Body of pancreas (tissue), 4 donors: ENCODE measurements at regions not wholly inside any gene's neighbourhood (a gene's known extent, or its start where the extent isn't known, plus 50 kb on each side); places are given as distances from the start of the nearest gene placed in this dataset.

Source experiments
- ATAC-seq: fragments of 150-250 bp; one replicate; pipeline ENCODE4 v1.9.1; 2016
- DNase-seq, 4 donors: peaks; one replicate each; pipeline ENCODE4 v3.0.0-alpha.2; 2019
- H3K27ac ChIP-seq, 4 donors: fragments of 200-600 bp; sonication (generic); 1 replicate in 3 of 4; 2 replicates in 1 of 4; pipeline versions ENCODE4 v1.5.1 to v1.6.1; 2016 to 2019; ENCODE audit warnings: mild to moderate bottlenecking in 1 of 4, mixed read lengths in 1 of 4, moderate library complexity in 1 of 4
- H3K27me3 ChIP-seq, 2 donors: fragments of 200-600 bp; sonication (generic); one replicate each; pipeline ENCODE4 v1.6.0; 2016; ENCODE audit warnings: mild to moderate bottlenecking in 1 of 2
- H3K36me3 ChIP-seq, 2 donors: fragments of 200-600 bp; sonication (generic); replicated peaks in 1 of 2; 2 replicates each; pipeline ENCODE4 v1.5.1; 2016; ENCODE audit warnings: low read depth in 2 of 2; ENCODE audit not compliant: insufficient read depth in 1 of 2
- H3K4me1 ChIP-seq: fragments of 200-600 bp; sonication (generic); one replicate; pipeline ENCODE4 v1.6.0; 2016
- H3K4me3 ChIP-seq, 2 donors: fragments of 200-600 bp; sonication (generic); 1 replicate in 1 of 2; 2 replicates in 1 of 2; pipeline ENCODE4 v1.5.1; 2016 to 2019
- H3K9me3 ChIP-seq, 3 donors: fragments of 200-600 bp; sonication (generic); 1 replicate in 2 of 3; 2 replicates in 1 of 3; pipeline ENCODE4 v1.5.1; 2016
- CTCF ChIP-seq, 7 experiments: fragments of 450-650 bp in 4 of 7; fragments of 200-600 bp in 3 of 7; sonication (generic) in 3 of 7; IDR thresholded peaks; one replicate each; pipeline ENCODE4 v1.5.1; 2016 to 2019; ENCODE audit warnings: antibody characterized with exemption in 7 of 7
- POLR2A ChIP-seq, 3 donors: fragments of 450-650 bp; IDR thresholded peaks; one replicate each; pipeline ENCODE4 v1.6.1; 2016; ENCODE audit warnings: antibody characterized with exemption in 3 of 3, mild to moderate bottlenecking in 2 of 3
- WGBS, 2 donors: methylation state at CpG; one replicate each; pipeline ENCODE4 v1.1.5; 2017; 5-methylcytosine and 5-hydroxymethylcytosine counted together
- intact Hi-C: fragments of 100-400 bp; cut with DNase I; formaldehyde crosslinking; loops from one replicate; pipeline ENCODE4 v1.15.1; 2023

- 48 to 49% methylated on average over 17 of the region's 17 CpGs for WGBS, 2 donors
- DNase-seq (no peak), ATAC-seq (no peak)
- no peaks in the 10 kb centered on the region for H3K27me3 ChIP-seq
- intact Hi-C loops: no loop called here
- no peaks in the 10 kb centered on the region for H3K9me3 ChIP-seq
- H3K4me1 ChIP-seq: peaks cover 30% of the 10 kb centered on the region
- no peaks in the 10 kb centered on the region for H3K36me3 ChIP-seq
- TF ChIP-seq POLR2A (IDR thresholded peaks at IDR 0.05) (no peak), CTCF (IDR thresholded peaks at IDR 0.05) (no peak)
- peak overlapping the region in 1 of 2 donors; percentile 17 for H3K4me3 ChIP-seq
- no peak overlapping the region for H3K27ac ChIP-seq
These were observed 108.8 kb downstream of the NAV1 start for GRCh38 chr1:201647722-201648065.

GRCh38 chr1:201648066-201648906, 109.4 kb downstream of the NAV1 start:
- Histone ChIP-seq H3K4me1 (peaks cover 30% of the 10 kb centered on the region), H3K9me3 (no peaks in the 10 kb centered on the region), H3K27me3 (no peaks in the 10 kb centered on the region), H3K4me3 (peak overlapping the region in 1 of 2 donors; percentile 17), H3K27ac (peak overlapping the region in 2 of 4 donors; percentile 36 to 38), H3K36me3 (no peaks in the 10 kb centered on the region)
- peak; percentile 59 for ATAC-seq
- 2 to 3% methylated on average over 32 to 50 of the region's 81 CpGs for WGBS, 2 donors
- intact Hi-C loops: no loop called here
- TF ChIP-seq POLR2A (IDR thresholded peaks at IDR 0.05) (peak in 1 of 3 donors; percentile 21), CTCF (IDR thresholded peaks at IDR 0.05) (no peak)
- DNase-seq: peak; percentile 42 to 59 (median 51)

- intact Hi-C loops: no loop called here
- peak overlapping the region in 2 of 4 donors; percentile 36 to 38 for H3K27ac ChIP-seq
- H3K4me1 ChIP-seq: peaks cover 30% of the 10 kb centered on the region
- no peak for ATAC-seq
- no peaks in the 10 kb centered on the region for H3K36me3 ChIP-seq
- no peak overlapping the region for H3K4me3 ChIP-seq
- peak; percentile 19 to 42 (median 22) for DNase-seq
- no peaks in the 10 kb centered on the region for H3K27me3 ChIP-seq
- no peak for TF ChIP-seq POLR2A (IDR thresholded peaks at IDR 0.05)
- no peak for TF ChIP-seq CTCF (IDR thresholded peaks at IDR 0.05)
- 11 to 37% methylated on average over 7 to 52 of the region's 52 CpGs for WGBS, 2 donors
- H3K9me3 ChIP-seq: no peaks in the 10 kb centered on the region
These were observed 110.2 kb downstream of the NAV1 start for GRCh38 chr1:201648907-201649721.

- TF ChIP-seq CTCF (IDR thresholded peaks at IDR 0.05) (no peak), POLR2A (IDR thresholded peaks at IDR 0.05) (peak in 2 of 3 donors; percentile 20 to 75)
- Histone ChIP-seq H3K4me3 (peak overlapping the region in 1 of 2 donors; percentile 26), H3K4me1 (peaks cover 30% of the 10 kb centered on the region), H3K9me3 (no peaks in the 10 kb centered on the region), H3K27me3 (no peaks in the 10 kb centered on the region), H3K36me3 (no peaks in the 10 kb centered on the region), H3K27ac (peak overlapping the region in 2 of 4 donors; percentile 13 to 69)
- intact Hi-C loops: no loop called here
- peak; percentile 67 for ATAC-seq
- DNase-seq: peak; percentile 60 to 88 (median 82)
- WGBS, 2 donors: 10 to 33% methylated on average over 39 to 58 of the region's 64 CpGs
These were observed 111.1 kb downstream of the NAV1 start for GRCh38 chr1:201649761-201650622.
